HL-60 (cell line): ENCODE measurements at regions not wholly inside any gene's neighbourhood (a gene's known extent, or its start where the extent isn't known, plus 50 kb on each side); places are given as distances from the start of the nearest gene placed in this dataset.

Experiments used
- CTCF ChIP-seq: IDR thresholded peaks from one replicate; pipeline ENCODE4 v1.5.1; 2011; ENCODE audit warnings: low read length, control low read depth, inconsistent platforms; ENCODE audit not compliant: insufficient read depth
- GABPA ChIP-seq: IDR thresholded peaks from 2 replicates; pipeline ENCODE4 v1.6.1; 2012; ENCODE audit warnings: low read depth
- POLR2AphosphoS5 ChIP-seq: IDR thresholded peaks from 2 replicates; pipeline ENCODE4 v1.6.1; 2012; ENCODE audit warnings: low read depth
- SPI1 ChIP-seq: IDR thresholded peaks from 2 replicates; pipeline ENCODE4 v1.6.1; 2012; ENCODE audit warnings: low read depth, mild to moderate bottlenecking, borderline replicate concordance
- TF ChIP-seq, protein P1 (sequence below): IDR thresholded peaks from 2 replicates; pipeline ENCODE4 v1.6.1; 2012; ENCODE audit warnings: low read depth; ENCODE audit not compliant: insufficient replicate concordance

- TF ChIP-seq POLR2AphosphoS5 (no peak), CTCF (peak; percentile 42), GABPA (no peak), SPI1 (no peak)
- TF ChIP-seq, protein P1, sequence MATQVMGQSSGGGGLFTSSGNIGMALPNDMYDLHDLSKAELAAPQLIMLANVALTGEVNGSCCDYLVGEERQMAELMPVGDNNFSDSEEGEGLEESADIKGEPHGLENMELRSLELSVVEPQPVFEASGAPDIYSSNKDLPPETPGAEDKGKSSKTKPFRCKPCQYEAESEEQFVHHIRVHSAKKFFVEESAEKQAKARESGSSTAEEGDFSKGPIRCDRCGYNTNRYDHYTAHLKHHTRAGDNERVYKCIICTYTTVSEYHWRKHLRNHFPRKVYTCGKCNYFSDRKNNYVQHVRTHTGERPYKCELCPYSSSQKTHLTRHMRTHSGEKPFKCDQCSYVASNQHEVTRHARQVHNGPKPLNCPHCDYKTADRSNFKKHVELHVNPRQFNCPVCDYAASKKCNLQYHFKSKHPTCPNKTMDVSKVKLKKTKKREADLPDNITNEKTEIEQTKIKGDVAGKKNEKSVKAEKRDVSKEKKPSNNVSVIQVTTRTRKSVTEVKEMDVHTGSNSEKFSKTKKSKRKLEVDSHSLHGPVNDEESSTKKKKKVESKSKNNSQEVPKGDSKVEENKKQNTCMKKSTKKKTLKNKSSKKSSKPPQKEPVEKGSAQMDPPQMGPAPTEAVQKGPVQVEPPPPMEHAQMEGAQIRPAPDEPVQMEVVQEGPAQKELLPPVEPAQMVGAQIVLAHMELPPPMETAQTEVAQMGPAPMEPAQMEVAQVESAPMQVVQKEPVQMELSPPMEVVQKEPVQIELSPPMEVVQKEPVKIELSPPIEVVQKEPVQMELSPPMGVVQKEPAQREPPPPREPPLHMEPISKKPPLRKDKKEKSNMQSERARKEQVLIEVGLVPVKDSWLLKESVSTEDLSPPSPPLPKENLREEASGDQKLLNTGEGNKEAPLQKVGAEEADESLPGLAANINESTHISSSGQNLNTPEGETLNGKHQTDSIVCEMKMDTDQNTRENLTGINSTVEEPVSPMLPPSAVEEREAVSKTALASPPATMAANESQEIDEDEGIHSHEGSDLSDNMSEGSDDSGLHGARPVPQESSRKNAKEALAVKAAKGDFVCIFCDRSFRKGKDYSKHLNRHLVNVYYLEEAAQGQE, result no peak
These were observed 110.9 kb upstream of the ANK2 start for GRCh38 chr4:112938461-112939058.
